GM12873 (cell line): ENCODE measurements at regions not wholly inside any gene's neighbourhood (a gene's known extent, or its start where the extent isn't known, plus 50 kb on each side); places are given as distances from the start of the nearest gene placed in this dataset.

Experiments
- TF ChIP-seq, protein P1 (sequence below): IDR thresholded peaks from 2 replicates; pipeline ENCODE4 v1.5.1; 2012; ENCODE audit warnings: low read depth, mild to moderate bottlenecking, moderate library complexity, low read length, control low read depth; ENCODE audit not compliant: insufficient read depth; ENCODE audit errors: missing control alignments

GRCh38 chr18:78192054-78192453 lies 787.6 kb upstream of the SALL3 start:
- TF ChIP-seq, protein P1, sequence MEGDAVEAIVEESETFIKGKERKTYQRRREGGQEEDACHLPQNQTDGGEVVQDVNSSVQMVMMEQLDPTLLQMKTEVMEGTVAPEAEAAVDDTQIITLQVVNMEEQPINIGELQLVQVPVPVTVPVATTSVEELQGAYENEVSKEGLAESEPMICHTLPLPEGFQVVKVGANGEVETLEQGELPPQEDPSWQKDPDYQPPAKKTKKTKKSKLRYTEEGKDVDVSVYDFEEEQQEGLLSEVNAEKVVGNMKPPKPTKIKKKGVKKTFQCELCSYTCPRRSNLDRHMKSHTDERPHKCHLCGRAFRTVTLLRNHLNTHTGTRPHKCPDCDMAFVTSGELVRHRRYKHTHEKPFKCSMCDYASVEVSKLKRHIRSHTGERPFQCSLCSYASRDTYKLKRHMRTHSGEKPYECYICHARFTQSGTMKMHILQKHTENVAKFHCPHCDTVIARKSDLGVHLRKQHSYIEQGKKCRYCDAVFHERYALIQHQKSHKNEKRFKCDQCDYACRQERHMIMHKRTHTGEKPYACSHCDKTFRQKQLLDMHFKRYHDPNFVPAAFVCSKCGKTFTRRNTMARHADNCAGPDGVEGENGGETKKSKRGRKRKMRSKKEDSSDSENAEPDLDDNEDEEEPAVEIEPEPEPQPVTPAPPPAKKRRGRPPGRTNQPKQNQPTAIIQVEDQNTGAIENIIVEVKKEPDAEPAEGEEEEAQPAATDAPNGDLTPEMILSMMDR, result no peak

GRCh38 chr18:78196280-78196679 lies 783.3 kb upstream of the SALL3 start:
- TF ChIP-seq, protein P1, result no peak

- TF ChIP-seq, protein P1, result no peak
These were observed 780.6 kb upstream of the SALL3 start for GRCh38 chr18:78199002-78199401.

DNA sequence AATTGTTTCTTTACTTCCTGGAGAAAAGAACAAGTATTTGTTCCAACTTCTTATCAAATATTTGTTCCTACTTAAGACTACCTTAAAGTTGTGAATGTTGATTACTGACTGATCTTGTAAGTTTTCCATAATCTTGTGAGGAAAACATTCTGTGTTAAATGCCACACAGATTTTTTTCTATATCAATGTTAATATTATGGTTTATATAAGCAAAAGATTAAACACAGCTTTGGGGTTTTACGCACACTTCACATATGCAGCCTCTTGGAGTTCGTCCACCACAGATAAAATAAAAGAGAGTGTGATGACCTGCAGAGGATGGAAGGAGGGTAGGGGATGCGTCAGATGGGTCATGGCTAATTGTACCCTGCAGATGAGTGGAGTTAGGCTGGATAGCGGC lies 780.0 kb upstream of the SALL3 start:
- TF ChIP-seq, protein P1, result no peak

- TF ChIP-seq, protein P1, result no peak
These were observed 771.7 kb upstream of the SALL3 start for GRCh38 chr18:78207942-78208341.

DNA sequence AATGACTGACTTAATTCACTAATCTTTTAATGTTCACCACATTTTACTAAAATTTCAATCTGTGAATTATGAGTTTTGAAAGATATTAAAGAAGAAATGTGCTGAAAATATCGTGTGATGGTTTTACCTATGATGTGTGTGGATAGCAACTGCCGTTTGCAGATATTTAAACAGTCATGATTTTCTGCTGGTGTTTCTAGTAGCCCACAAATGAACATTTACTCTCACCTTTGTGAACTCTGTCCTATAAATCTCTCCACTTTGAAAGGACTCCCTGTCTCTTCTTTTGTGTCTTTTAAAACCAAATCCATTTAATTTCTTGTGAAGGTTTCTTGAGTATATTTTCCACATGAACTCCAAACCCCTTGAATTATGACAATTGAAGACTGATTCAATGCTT lies 771.2 kb upstream of the SALL3 start:
- TF ChIP-seq, protein P1, result no peak

DNA sequence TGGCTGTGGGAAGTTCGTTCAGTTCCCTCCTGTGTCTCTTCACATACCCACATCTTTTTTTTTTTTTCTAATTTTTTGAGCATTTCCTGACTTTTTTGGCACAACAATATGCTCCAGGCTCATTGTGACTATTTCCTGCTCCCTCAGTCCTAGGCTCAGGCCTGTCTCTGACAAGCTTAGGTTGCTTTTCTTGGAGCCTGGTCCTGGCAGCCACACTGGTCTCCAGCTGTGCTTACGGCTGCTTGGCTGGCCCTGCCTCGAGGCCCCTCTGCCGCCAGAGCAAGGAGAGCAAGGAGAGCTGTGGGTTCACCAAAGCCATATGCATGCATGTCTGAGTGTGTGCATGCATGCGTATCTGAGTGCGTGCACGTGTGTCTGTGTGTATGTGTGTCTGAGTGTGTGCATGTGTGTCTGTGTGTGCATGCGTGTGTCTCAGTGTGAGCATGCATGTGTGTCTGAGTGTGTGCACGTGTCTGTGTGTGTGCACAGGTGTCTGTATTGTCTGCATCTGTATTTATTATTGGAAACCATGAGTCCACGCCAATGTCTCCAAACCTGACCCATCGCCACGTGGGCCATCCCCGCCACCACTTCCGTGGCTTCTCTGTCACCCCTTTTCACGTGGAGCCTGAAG lies 766.1 kb upstream of the SALL3 start:
- TF ChIP-seq, protein P1, result no peak
